ENCODE measurements at regions not wholly inside any gene's neighbourhood (a gene's known extent, or its start where the extent isn't known, plus 50 kb on each side); places are given as distances from the start of the nearest gene placed in this dataset.

DNA sequence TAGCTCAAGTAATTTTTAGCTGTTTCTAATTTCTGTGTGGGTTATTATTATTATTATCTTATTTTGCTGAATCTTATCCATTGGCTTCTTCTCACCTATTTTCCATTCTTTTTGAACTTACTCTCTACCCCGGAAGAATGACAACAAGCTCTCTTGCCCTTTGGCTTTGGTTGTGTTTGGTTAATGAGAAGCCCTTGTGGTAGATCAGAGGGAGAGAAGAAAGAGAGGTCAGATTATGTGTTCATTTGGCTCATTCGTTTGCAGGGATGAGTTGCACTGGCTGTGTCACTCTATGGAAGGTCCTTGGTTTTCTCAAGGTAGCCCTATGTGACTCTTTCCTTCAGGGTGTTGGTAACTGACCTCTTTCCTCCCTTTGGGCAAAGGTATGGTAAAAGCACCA is 391.9 kb downstream of the LMO4 start:
- no peak for DNase-seq (ENCODE audit: low spot score)

DNA sequence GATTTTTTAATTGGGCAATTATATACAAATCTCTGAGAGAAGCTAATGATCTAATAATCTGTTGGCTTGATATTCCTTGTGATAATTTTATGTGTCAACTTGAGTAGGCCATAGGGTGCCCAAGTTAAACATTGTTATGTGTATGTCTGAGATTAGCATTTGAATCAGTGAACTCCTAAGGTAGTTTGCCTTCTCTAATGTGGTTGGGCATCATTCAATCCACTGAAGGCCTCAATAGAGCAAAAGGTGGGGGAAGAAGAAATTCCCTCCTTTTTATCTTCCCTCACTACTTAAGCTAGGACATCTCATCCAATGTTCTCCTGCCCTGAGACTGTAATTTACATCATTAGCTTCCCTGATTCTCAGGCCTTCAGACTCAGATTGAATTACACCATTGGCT is 394.5 kb downstream of the LMO4 start:
- DNase-seq (ENCODE audit: low spot score) = no peak

DNA sequence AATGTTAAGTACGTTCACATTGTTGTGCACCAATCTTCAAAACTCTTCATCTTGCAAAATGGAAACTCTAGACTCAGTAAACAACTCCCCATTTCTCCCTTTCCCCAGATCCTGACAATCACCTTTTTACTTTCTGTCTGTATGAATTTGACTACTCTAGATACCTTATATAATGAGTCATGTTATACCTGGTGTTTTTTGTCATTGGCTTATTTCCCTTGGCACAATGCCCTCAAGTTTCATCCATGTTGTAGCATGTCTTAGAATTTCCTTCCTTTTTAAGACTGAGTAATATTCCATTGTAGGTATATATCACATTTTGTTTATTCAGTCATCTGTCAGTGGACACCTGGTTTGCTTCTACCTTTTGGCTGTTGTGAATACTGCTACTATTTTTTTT is 399.5 kb downstream of the LMO4 start:
- no peak for DNase-seq (ENCODE audit: low spot score)

DNA sequence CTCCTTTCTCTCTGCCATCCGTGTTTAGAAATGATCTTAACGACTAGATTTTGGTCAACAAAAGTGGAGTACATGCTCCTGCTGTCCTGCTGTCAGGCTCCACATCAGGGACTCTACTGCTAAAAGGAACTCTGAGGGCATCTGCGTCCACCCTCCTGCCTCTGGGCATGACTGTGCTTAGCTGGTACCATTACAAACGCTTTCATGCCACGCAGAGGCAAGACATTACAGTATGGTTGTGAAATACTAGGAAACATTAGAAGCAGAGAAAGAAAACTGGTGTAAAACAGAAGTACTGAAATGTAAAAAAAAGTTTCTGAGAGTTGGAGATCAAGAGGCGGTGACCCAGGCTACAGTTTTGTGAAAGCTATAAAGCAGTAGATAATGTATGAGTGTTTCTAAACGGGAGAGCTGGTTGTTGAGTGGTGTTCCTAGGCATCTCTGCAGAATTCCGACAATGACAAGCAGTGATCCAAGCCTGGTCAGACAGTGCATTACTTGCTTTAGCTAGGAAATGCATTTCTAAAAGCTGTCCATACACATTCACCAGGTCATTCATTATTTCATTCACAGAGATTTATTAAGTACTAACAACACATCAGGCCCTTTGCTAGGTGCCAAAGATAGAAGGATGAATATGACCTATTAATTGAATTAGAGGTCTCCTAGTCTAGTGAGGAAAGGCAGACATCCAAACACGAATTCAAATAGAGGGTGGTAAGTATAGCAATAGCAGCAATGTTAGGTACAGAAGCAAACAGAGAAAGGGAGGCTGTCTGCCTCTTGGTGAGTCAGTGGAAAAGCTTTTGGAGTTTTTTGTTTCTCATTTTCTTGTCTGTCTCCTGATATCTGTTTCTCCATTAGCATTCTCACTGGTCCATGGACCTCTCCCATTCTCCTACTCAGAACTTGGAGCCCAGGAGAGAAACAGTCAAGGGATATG is 401.9 kb downstream of the LMO4 start:
- peak; percentile 22 for DNase-seq (ENCODE audit: low spot score)

DNA sequence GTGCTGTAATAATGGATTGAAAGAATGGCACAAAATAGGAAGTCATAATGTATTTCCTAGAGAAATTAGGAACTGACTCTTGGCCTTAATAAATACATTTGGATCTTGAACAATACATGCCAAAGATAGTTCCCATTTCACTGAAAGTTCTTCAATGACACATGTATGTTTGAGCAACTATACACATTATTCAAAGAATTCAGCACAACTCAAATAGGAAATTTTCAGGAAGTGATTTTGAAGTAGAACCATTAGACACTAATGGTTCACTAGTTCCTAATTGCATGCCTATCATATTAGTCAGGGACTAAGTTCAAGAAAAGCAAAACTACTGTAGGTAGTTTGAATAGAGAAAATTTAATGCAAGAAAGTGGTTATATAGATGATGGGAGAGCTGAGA is 404.7 kb downstream of the LMO4 start:
- no peak for DNase-seq (ENCODE audit: low spot score)

DNA sequence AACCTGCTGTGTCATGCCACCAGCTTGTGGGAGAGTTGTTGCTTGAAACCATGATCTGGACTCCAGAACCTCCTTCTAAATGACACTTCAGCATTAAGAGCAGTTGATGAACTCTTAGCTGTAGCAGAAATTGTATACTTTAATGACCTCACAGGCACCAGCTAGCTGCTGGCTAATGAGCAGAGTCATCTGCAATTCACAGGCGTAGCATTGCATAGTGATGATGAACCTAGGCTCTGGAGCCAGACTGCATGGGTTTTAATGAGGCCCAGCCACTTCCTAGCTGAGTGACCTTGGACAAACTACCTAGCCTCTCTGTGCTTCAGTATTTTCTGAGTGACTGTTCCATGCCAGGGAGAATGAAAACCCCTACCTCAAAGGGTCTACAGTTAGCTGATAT is 407.1 kb downstream of the LMO4 start:
- no peak for DNase-seq (ENCODE audit: low spot score)

DNA sequence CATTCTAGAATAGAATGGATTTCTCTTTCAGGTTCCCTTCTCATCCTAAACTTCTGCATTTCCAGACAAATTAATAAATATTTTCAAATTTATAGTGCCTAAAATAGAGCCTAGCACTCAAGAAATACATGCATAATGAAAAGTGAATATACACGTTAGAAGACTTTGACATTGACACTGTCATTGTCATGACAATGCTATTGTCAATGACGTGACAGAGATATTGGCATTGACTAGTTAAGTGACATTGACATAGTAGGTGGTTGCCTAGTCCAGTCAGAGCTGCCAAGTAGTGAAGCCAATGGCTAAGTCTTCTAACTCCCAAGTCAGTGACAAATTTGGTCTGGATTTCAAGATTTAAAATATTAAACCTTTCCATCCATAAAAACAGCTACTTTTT is 410.5 kb downstream of the LMO4 start:
- no peak for DNase-seq (ENCODE audit: low spot score)

DNA sequence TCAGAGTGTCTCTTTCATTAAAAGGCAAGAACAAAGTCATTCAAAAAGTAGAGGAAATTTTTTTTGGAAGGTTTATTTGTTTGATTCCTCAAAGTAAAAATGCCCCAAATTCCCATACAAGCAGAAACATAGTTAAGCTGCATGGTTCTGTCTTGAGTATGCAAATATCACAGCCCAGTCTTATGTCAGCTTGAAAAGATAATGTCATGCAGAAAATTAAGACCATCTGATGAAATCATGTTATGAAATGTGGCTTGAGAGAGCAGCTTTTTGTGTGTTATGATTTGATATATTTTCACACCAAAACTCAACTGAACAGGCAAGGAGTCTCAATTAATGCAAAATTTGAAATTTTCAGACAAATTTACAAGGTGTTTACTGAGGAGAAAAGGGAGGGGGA is 411.0 kb downstream of the LMO4 start:
- peak; percentile 9 for DNase-seq (ENCODE audit: low spot score)

DNA sequence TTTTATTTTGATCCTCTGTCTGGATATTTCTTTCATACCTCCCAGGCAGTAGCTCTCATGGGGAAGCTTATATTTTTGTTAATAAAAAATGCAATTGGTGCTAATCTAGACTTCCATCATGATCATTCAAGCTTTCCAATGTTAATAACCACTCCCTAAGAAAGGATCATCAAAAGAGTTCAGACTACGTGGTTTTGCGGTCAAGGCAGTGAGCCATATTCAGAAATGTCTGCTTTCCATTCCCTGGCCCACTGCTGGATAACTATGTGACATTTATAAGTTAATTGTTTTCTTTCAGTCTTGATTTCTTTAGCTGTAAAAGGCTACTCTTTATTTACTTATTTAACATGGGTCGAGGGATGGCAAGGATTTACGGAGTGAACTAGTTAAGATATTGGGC is 414.6 kb downstream of the LMO4 start:
- no peak for DNase-seq (ENCODE audit: low spot score)

DNA sequence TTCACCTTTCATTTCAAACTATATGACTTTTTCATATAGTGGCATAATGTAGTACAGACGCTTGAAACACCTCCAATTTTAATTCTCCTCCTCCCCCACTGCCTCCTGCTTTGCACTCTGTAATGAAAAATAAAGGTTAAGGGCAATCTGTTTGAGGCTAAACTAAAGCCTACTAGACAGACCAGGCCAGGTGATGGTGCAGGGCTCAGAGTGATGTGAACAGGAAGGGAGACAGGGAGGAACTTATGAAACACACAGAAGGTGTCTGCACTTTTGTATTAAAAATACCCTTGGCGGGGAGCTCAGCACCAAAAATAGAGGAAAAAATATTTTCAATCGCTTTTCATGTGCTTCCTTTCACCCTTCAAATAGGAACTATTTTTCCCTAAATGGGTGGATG is 415.4 kb downstream of the LMO4 start:
- no peak for DNase-seq (ENCODE audit: low spot score)

DNA sequence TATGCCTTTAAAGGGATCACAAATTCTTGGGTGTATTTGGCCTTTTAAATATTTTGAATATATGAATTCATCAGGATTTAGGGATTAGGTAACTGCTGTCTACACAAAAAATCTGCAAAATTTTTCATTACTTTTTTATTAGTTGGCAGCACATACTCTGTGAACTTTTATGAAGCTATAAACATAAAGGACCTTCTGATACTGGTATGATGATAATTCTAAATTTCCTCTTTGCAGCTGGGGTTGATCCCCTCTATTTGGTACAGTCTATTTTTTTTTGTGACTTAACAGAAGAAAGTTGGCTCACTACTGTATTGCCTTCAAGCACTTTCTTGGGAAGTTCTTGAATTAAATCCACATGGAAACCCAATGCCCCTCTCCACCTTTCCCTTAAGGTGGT is 416.1 kb downstream of the LMO4 start:
- no peak for DNase-seq (ENCODE audit: low spot score)

DNA sequence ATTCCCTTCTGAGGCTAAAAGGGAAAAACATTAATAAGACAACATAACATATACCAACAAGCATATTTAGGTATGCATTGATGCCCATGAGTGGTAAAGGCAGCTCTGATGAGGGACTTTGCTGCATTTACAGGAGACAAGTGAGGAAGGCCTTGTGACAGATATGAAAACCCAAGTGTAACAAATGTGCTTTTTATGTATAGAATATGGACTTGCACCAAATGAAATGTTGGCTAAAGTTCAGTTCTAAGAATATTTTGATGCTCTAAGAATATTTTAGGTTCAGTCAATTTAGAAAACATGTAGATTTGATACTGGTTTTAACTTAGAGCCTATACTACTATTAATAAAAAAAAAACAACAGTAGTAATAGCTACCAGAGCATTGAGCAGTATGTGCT is 424.7 kb downstream of the LMO4 start:
- DNase-seq (ENCODE audit: low spot score) = no peak

DNA sequence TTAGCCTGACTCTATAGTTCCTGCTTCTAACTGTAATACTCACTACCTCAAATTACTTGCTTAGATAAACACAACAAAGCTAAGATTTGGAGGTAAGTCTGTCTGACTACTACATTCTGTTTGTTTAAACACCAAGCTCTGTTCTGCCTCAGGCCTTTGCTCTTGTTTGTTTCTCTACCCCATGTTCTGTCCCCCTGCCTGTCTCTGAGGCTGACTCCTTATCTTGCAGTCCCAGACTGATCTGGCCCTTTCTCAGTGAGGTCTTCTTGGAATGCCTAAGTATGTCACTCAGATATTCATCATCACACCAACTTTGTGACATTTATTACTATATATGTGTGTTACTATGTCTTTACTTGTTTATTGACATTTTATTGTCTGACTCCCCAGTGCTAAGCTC is 425.5 kb downstream of the LMO4 start:
- DNase-seq (ENCODE audit: low spot score) = no peak

DNA sequence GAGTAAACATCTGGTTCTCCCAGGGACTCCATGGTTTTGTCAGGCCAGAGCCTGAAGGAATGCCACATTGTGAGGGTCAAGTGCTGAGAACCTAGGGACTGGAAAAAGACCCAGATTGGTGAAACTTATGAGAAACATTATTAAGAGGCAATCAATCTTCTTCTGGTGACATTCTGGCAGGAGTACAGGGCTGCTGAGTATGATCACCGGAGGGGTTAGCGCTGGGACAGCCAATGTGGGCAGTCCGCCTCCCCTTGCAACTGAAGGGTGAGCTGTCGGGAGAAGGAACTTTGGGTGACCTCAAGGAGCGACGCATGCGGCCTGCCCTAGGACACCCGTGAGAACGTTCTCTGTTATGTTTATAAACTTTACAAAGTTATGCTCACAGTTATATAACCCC is 429.0 kb downstream of the LMO4 start:
- no peak for DNase-seq (ENCODE audit: low spot score)

DNA sequence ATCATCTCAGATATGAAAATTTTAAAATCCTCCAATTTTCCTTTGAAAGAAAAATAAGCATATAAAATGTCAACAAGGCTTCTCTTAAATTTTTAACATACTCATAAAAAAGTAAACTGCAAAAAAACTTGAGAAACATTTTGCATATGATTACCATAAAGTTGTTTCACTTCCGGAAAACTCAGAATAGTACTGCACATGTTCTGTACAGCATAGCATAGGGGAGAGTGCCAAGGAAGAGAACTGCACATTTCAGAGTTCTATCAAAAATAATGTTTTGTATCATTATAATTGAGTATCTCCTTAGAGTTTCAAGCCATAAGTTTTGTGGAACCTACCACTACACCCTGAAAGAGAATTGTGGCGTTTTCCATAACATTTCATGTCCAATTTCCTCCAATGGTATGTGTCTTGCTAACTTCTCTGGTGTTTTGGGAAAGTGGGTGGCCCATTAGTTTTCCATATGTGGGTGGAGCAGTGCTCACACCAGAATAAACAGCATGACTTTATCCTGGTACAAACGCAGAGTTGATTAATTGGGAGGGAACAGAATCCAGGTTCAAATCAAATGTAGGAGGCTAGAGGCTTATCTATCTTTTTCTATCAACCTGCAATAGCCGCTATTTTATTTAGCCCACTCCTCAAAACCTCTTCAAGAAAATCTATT is 430.9 kb downstream of the LMO4 start:
- peak; percentile 10 for DNase-seq (ENCODE audit: low spot score)

DNA sequence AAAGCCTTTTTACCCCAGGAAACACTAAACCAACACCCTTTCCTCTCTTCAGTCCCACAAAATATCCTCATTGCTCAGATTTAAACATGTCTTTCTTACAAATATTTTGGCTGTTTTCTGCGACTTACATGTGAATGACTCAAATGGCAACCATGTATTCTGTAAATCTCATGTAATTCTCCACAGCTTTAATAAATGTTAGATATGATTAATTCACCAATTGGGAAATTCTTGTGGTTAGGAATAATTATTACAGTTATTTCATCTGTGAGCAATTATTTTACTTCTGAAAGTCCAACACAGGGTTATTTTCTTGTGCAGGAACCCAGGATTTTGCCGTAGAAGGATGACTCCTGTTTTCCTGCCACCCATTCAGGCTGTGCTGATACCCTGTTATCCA is 431.5 kb downstream of the LMO4 start:
- peak; percentile 33 for DNase-seq (ENCODE audit: low spot score)

DNA sequence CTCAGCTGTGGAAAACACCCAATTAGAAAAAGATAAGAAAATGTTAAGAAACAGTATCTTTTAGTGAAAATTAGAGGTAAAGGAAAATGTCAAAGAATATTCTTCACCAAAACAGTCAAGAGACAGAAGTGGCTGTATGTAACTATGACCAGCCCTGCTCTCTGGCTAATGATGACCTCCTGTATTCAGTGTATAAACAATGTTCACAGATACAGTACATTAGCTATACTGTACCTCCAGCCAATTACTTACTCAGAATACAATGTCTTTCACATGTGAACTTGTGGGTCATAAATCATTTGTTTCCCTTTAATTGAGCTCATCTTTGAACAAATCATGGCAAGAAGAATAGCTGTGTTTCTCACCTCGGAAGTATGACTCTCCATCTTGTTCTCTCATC is 432.0 kb downstream of the LMO4 start:
- DNase-seq (ENCODE audit: low spot score) = no peak

DNA sequence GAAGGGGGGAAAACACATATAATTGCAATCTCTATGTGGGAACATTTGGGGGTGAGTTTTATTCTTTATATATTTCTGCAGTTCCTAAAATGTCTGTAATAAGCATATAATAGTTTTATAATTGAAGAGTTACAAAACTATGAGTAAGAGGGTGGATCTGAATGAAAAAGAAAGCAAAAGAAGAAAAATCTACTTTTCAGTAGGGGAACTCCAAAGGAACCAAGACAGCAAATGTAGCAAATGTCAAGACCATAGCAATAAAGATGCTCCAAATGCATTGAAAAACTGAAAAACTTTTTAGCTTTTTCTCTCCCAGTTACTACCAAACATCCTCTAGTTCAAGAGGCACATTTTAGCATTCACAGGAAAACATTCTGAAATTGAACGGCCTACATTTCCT is 434.8 kb downstream of the LMO4 start:
- peak; percentile 16 for DNase-seq (ENCODE audit: low spot score)

DNA sequence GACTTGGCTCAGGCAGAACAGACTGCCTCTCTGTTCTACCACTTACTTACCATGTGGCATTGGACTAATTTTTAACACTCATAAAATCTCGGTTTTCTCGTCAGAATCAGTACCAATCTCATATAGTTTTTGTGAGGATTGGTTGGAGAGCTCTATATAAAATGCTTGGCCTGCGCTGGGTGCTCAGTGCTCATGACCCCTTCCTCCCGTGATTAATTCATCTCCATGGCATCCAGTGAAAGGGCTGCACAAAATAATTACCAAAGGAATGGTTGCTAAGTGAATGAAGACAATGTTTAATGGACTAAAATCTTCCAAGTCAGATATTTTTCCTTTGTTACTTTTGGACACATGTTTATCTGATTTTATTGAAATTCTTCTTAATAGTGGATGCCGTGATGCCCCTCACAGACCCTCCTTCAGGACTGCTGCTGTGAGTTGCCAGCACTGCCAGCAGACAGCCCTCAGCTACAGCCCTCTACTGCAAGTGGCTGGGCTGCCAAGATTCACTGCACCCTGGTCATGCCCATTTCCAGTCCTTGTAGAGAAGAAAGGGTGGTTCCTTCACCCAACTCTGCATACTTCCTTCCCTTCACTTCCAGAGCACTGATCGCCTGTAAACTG is 436.5 kb downstream of the LMO4 start:
- no peak for DNase-seq (ENCODE audit: low spot score)

DNA sequence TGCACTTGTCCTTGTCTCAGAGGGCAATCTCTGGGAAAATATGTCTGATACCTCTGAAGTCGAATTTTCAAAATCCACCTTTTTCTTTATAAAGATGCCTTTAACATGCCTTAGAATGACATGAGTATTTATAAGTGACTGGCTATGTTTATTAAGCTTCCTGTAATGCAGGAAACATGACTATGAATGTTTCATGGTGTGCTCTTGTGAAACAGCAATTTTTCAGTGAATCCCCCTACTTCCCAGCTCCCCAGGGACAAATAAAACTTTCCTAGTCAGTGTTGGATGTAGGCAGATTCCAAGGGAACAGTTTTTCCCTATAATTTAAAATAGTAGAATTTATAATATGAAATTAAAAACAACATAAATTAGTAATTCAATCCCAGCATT is 437.0 kb downstream of the LMO4 start:
- peak; percentile 53 for DNase-seq (ENCODE audit: low spot score)

DNA sequence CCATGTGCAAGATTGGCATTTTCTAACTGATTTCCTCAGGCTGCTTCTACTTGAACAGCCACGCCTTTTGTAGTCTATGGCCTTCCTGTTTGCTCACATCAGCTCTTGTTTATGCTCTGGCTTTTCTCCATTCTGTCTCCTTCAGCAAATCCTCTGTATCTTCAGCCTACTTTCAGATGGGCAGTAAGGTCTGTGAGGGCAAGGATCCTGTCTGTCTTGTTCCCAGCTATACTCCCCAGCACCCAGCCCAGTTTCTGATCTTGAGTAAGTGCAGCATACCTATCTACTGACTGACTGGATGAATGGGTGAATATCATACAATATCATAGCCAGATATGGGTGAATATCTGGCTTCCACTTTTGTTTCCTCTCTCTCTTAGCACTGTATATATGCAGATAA is 438.1 kb downstream of the LMO4 start:
- DNase-seq (ENCODE audit: low spot score) = peak; percentile 41

DNA sequence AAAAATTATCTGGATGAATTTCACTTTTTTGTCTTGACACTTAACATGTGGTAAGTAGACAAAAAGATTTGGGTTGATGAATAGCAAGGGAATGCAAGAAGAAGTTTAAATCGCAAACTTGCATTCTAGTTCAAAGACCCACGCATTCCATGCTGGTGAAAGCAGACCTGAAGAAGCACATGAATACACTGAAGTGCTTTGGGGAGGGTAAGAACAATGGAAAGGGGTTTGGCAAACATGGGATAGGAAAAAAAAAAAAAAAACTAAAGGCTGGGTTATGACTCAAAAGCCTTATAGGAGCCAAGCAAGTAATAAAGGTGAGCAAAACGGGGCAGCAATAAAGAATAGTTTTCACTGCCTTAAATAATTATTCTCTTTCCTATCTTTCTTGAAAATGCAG is 450.2 kb downstream of the LMO4 start:
- no peak for DNase-seq (ENCODE audit: low spot score)

DNA sequence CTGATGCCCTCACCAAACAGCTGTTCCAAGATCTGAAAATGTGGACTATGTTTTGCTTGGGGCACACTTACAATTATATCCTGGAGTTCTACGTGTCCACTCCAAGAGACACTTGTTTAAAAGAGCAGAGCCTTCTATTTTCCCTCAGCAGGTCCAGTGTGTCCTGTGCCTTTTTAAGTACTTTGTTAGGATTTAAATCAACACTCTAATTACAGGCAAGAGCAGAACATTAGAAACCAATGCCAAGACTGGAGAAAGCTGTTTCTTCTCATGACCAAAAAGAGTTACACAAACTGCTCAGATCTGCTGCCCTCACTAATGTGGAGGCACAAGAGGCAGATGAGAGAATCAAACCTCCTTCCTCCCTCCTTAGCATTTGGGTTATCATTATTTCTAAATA is 452.9 kb downstream of the LMO4 start:
- no peak for DNase-seq (ENCODE audit: low spot score)

All from GM03348 (cell line).